H1 (cell line): ENCODE measurements at regions not wholly inside any gene's neighbourhood (a gene's known extent, or its start where the extent isn't known, plus 50 kb on each side); places are given as distances from the start of the nearest gene placed in this dataset.

Experiments
- CHD2 ChIP-seq: IDR thresholded peaks from 2 replicates; pipeline ENCODE4 v1.6.1; 2012; ENCODE audit warnings: low read length, improper control_type of control experiment
- HDAC2 ChIP-seq, 2 experiments: fragments of 300-600 bp in 1 of 2; sonication (generic) in 1 of 2; IDR thresholded peaks; 2 replicates each; pipeline ENCODE4 v1.6.1; 2011 to 2012; ENCODE audit warnings: low read depth in 2 of 2, low read length in 2 of 2, mild to moderate bottlenecking in 2 of 2, moderate library complexity in 2 of 2, borderline replicate concordance in 1 of 2, inconsistent platforms in 1 of 2
- NRF1 ChIP-seq: IDR thresholded peaks from 2 replicates; pipeline ENCODE4 v1.6.1; 2011; ENCODE audit warnings: mild to moderate bottlenecking, low read depth, low read length, improper control_type of control experiment
- POLR2A ChIP-seq, 2 experiments: IDR thresholded peaks; 1 replicate in 1 of 2; 2 replicates in 1 of 2; pipeline ENCODE4 v1.6.1; 2011; ENCODE audit warnings: low read depth in 2 of 2, low read length in 2 of 2, mild to moderate bottlenecking in 2 of 2; ENCODE audit errors: control extremely low read depth in 1 of 2
- POLR2AphosphoS5 ChIP-seq: IDR thresholded peaks from 2 replicates; pipeline ENCODE4 v1.6.1; 2011; ENCODE audit warnings: low read depth, low read length
- RAD21 ChIP-seq, 2 experiments: IDR thresholded peaks in 1 of 2; conservative IDR thresholded peaks in 1 of 2; 2 replicates each; pipeline ENCODE4 v1.6.1; 2011; ENCODE audit warnings: low read depth in 2 of 2, low read length in 2 of 2, improper control_type of control experiment in 1 of 2, inconsistent platforms in 1 of 2, mild to moderate bottlenecking in 1 of 2, moderate library complexity in 1 of 2
- SP1 ChIP-seq: IDR thresholded peaks from 2 replicates; pipeline ENCODE4 v1.6.1; 2011; ENCODE audit warnings: low read depth, low read length
- ZNF274 ChIP-seq: IDR thresholded peaks from 2 replicates; pipeline ENCODE4 v1.7.0; 2012; ENCODE audit warnings: low read length, borderline replicate concordance; ENCODE audit errors: extremely low read depth
- TF ChIP-seq, protein P1 (sequence below), 3 experiments: IDR thresholded peaks; 1 replicate in 2 of 3; 2 replicates in 1 of 3; pipeline versions ENCODE4 v1.5.1 to v1.6.1; 2011; ENCODE audit warnings: low read length in 3 of 3, mild to moderate bottlenecking in 3 of 3, inconsistent platforms in 2 of 3, low read depth in 1 of 3, moderate library complexity in 1 of 3; ENCODE audit not compliant: insufficient read depth in 1 of 3; ENCODE audit errors: control extremely low read depth in 1 of 3

DNA sequence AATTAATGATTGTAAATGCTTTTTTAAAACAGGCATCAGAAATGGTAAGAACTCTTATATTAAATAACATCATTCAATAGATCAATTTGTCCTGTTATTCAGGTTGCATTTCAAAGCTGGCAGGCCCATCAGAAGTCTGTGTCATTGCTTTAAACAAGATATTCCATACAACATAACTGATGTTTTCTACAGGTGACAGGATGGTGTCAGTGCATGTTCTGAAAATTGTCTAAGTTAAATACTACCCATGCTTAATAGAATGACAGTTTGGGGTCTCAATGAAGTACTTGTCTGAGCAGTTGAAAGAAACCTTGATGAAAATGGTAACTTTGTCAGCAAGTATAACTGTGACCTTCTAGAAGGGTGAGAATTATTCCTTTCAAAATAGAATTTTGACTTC is 263.2 kb downstream of the ISL1 start:
- TF ChIP-seq POLR2AphosphoS5: no peak
- TF ChIP-seq RAD21 (IDR thresholded peaks at IDR 0.05 in 1 of 2, conservative IDR thresholded peaks at IDR 0.05 in 1 of 2; ENCODE audit: low read depth in 2 of 2, low read length in 2 of 2): no peak
- TF ChIP-seq, protein P1, sequence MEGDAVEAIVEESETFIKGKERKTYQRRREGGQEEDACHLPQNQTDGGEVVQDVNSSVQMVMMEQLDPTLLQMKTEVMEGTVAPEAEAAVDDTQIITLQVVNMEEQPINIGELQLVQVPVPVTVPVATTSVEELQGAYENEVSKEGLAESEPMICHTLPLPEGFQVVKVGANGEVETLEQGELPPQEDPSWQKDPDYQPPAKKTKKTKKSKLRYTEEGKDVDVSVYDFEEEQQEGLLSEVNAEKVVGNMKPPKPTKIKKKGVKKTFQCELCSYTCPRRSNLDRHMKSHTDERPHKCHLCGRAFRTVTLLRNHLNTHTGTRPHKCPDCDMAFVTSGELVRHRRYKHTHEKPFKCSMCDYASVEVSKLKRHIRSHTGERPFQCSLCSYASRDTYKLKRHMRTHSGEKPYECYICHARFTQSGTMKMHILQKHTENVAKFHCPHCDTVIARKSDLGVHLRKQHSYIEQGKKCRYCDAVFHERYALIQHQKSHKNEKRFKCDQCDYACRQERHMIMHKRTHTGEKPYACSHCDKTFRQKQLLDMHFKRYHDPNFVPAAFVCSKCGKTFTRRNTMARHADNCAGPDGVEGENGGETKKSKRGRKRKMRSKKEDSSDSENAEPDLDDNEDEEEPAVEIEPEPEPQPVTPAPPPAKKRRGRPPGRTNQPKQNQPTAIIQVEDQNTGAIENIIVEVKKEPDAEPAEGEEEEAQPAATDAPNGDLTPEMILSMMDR (IDR thresholded peaks at IDR 0.05; ENCODE audit: control extremely low read depth in 1 of 3, insufficient read depth in 1 of 3, low read depth in 1 of 3, low read length in 3 of 3): no peak
- TF ChIP-seq ZNF274: no peak
- no peak for TF ChIP-seq POLR2A (IDR thresholded peaks at IDR 0.05; ENCODE audit: control extremely low read depth in 1 of 2, low read depth in 2 of 2, low read length in 2 of 2)
- no peak for TF ChIP-seq SP1
- no peak for TF ChIP-seq CHD2
- no peak for TF ChIP-seq HDAC2 (IDR thresholded peaks at IDR 0.05; ENCODE audit: borderline replicate concordance in 1 of 2, low read depth in 2 of 2, low read length in 2 of 2)
- TF ChIP-seq NRF1: no peak
